C4-2B (cell line): ENCODE measurements at regions not wholly inside any gene's neighbourhood (a gene's known extent, or its start where the extent isn't known, plus 50 kb on each side); places are given as distances from the start of the nearest gene placed in this dataset.

ENCODE experiments used
- H3K27ac ChIP-seq: fragments of 450-650 bp; 2 replicates; pipeline ENCODE4 v1.5.1; 2017
- CTCF ChIP-seq: fragments of 450-650 bp; conservative IDR thresholded peaks from 2 replicates; pipeline ENCODE4 v1.5.1; 2017; ENCODE audit warnings: mild to moderate bottlenecking
- ZFX ChIP-seq: fragments of 450-650 bp; IDR thresholded peaks from 2 replicates; pipeline ENCODE4 v1.6.1; 2017

GRCh38 chr14:62626416-62626815 lies 418.8 kb downstream of the KCNH5 start:
- TF ChIP-seq ZFX (no peak), CTCF (no peak)
- H3K27ac ChIP-seq, result no peak overlapping the region

- H3K27ac ChIP-seq, result no peak overlapping the region
- TF ChIP-seq CTCF (no peak), ZFX (no peak)
Measured at GRCh38 chr14:62629176-62629725, 416.0 kb downstream of the KCNH5 start.

DNA sequence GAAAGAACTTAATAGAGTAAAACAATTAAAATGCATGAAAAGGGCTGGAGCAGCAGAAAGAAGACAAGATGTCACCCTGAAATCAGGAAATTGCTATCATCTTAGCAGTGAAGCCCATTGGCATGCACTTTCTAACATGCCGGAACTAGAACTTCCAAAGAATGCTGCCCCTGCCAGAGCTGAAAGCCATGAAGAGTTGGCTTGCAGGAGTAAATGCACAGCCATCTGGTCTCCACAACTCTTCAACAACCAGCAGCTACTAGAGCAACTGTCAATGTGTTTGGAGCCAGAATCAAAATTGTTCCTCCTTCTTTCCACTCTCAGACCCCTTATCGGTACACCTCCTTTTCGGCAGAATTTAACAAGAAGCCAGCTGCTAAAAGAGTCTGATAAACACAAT lies 414.1 kb downstream of the KCNH5 start:
- H3K27ac ChIP-seq, result no peak overlapping the region
- no peak for TF ChIP-seq ZFX
- TF ChIP-seq CTCF, result no peak

DNA sequence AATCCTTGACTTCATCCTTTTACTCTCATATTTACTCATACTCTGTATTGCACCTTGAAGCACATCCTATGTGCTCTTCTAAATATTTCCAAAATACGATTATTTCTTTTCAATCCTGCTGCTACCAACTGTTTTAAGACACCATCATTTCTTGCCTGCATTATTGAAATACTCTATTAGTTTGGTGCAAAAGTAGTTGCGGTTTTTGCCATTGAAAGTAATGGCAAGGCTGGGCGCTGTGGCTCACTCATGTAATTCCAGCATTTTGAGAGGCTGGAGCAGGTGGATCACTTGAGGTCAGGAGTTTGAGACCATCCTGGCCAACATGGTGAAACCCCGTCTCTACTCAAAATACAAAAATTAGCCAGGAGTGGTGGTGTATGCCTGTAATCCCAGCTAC lies 412.5 kb downstream of the KCNH5 start:
- TF ChIP-seq CTCF (no peak), ZFX (no peak)
- no peak overlapping the region for H3K27ac ChIP-seq

DNA sequence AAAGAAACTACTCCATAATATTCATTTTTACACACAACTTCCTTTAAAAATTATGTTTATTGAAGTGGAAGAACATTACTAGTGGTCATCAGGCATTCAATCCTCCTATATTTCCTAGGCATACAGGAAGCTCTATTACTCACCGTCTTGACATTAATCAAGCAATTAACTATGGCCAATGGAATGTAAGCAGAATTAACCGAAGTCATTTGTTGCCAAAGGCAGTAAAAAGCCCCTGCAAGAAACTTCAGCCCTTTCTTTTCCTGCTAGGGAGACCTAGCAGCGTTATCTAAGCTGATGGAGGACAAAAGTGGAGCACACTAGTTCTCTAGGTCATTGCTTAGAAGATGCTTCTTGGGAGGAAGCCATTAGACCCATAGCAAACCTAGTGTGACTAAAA lies 399.6 kb downstream of the KCNH5 start:
- H3K27ac ChIP-seq, result no peak overlapping the region
- no peak for TF ChIP-seq ZFX
- no peak for TF ChIP-seq CTCF
